ENCODE measurements at regions not wholly inside any gene's neighbourhood (a gene's known extent, or its start where the extent isn't known, plus 50 kb on each side); places are given as distances from the start of the nearest gene placed in this dataset.

GRCh38 chr2:144694456-144694855, 174.5 kb upstream of the ZEB2 start:
- H3K27ac Mint-ChIP-seq (ENCODE audit: unreplicated experiment) = no peak overlapping the region
- no peaks in the 10 kb centered on the region for H3K27me3 Mint-ChIP-seq (ENCODE audit: unreplicated experiment)
- TF ChIP-seq CTCF (IDR thresholded peaks at IDR 0.05) = no peak
- no peaks in the 10 kb centered on the region for H3K4me1 Mint-ChIP-seq (ENCODE audit: unreplicated experiment)
- H3K4me3 Mint-ChIP-seq (ENCODE audit: unreplicated experiment) = no peak overlapping the region
- DNase-seq (ENCODE audit: extremely low spot score, unreplicated experiment) = no peak
- H3K36me3 Mint-ChIP-seq (ENCODE audit: unreplicated experiment) = no peaks in the 10 kb centered on the region
- peaks cover 4% of the 10 kb centered on the region for H3K9me3 Mint-ChIP-seq (ENCODE audit: unreplicated experiment)

GRCh38 chr2:144693179-144693578, 173.3 kb upstream of the ZEB2 start:
- no peak overlapping the region for H3K27ac Mint-ChIP-seq (ENCODE audit: unreplicated experiment)
- DNase-seq (ENCODE audit: extremely low spot score, unreplicated experiment) = no peak
- H3K4me1 Mint-ChIP-seq (ENCODE audit: unreplicated experiment) = no peaks in the 10 kb centered on the region
- H3K9me3 Mint-ChIP-seq (ENCODE audit: unreplicated experiment) = peaks cover 4% of the 10 kb centered on the region
- no peak for TF ChIP-seq CTCF (IDR thresholded peaks at IDR 0.05)
- no peaks in the 10 kb centered on the region for H3K36me3 Mint-ChIP-seq (ENCODE audit: unreplicated experiment)
- H3K4me3 Mint-ChIP-seq (ENCODE audit: unreplicated experiment) = no peak overlapping the region
- no peaks in the 10 kb centered on the region for H3K27me3 Mint-ChIP-seq (ENCODE audit: unreplicated experiment)

- H3K27ac Mint-ChIP-seq (ENCODE audit: unreplicated experiment) = no peak overlapping the region
- no peak for DNase-seq (ENCODE audit: extremely low spot score, unreplicated experiment)
- H3K36me3 Mint-ChIP-seq (ENCODE audit: unreplicated experiment) = no peaks in the 10 kb centered on the region
- H3K27me3 Mint-ChIP-seq (ENCODE audit: unreplicated experiment) = no peaks in the 10 kb centered on the region
- H3K9me3 Mint-ChIP-seq (ENCODE audit: unreplicated experiment) = peaks cover 3% of the 10 kb centered on the region
- no peak for TF ChIP-seq CTCF (IDR thresholded peaks at IDR 0.05)
- H3K4me3 Mint-ChIP-seq (ENCODE audit: unreplicated experiment) = no peak overlapping the region
- no peaks in the 10 kb centered on the region for H3K4me1 Mint-ChIP-seq (ENCODE audit: unreplicated experiment)
Observed at GRCh38 chr2:144692661-144693060, 172.7 kb upstream of the ZEB2 start.

- H3K27me3 Mint-ChIP-seq (ENCODE audit: unreplicated experiment) = no peaks in the 10 kb centered on the region
- H3K9me3 Mint-ChIP-seq (ENCODE audit: unreplicated experiment) = no peaks in the 10 kb centered on the region
- H3K4me3 Mint-ChIP-seq (ENCODE audit: unreplicated experiment) = no peak overlapping the region
- H3K27ac Mint-ChIP-seq (ENCODE audit: unreplicated experiment) = no peak overlapping the region
- H3K36me3 Mint-ChIP-seq (ENCODE audit: unreplicated experiment) = no peaks in the 10 kb centered on the region
- H3K4me1 Mint-ChIP-seq (ENCODE audit: unreplicated experiment) = no peaks in the 10 kb centered on the region
- no peak for DNase-seq (ENCODE audit: extremely low spot score, unreplicated experiment)
- TF ChIP-seq CTCF (IDR thresholded peaks at IDR 0.05) = no peak
Observed at GRCh38 chr2:144690771-144691170, 170.9 kb upstream of the ZEB2 start.

GRCh38 chr2:144686518-144687215, 166.7 kb upstream of the ZEB2 start:
- H3K27ac Mint-ChIP-seq (ENCODE audit: unreplicated experiment) = no peak overlapping the region
- no peaks in the 10 kb centered on the region for H3K9me3 Mint-ChIP-seq (ENCODE audit: unreplicated experiment)

More at GRCh38 chr2:144686518-144687215, 166.7 kb upstream of the ZEB2 start:
- TF ChIP-seq CTCF (IDR thresholded peaks at IDR 0.05) = no peak
- peaks cover 6% of the 10 kb centered on the region for H3K4me1 Mint-ChIP-seq (ENCODE audit: unreplicated experiment)
- H3K4me3 Mint-ChIP-seq (ENCODE audit: unreplicated experiment) = no peak overlapping the region
- no peaks in the 10 kb centered on the region for H3K27me3 Mint-ChIP-seq (ENCODE audit: unreplicated experiment)
- no peaks in the 10 kb centered on the region for H3K36me3 Mint-ChIP-seq (ENCODE audit: unreplicated experiment)
- DNase-seq (ENCODE audit: extremely low spot score, unreplicated experiment) = no peak

Data from osteocyte (in vitro differentiated cells).